HG03457 (cell line): ENCODE measurements at regions not wholly inside any gene's neighbourhood (a gene's known extent, or its start where the extent isn't known, plus 50 kb on each side); places are given as distances from the start of the nearest gene placed in this dataset.
"Not testable (repeated sequence)": the region's sequence is repeated elsewhere in the genome, so short reads cannot be mapped to it uniquely, and the experiment has no call there.

ENCODE experiments used
- ATAC-seq: cut with Tn5 transposase; IDR thresholded peaks from one replicate; pipeline ENCODE4 v1.9.1; 2021; ENCODE audit warnings: moderate number of reproducible peaks; ENCODE audit not compliant: unreplicated experiment

DNA sequence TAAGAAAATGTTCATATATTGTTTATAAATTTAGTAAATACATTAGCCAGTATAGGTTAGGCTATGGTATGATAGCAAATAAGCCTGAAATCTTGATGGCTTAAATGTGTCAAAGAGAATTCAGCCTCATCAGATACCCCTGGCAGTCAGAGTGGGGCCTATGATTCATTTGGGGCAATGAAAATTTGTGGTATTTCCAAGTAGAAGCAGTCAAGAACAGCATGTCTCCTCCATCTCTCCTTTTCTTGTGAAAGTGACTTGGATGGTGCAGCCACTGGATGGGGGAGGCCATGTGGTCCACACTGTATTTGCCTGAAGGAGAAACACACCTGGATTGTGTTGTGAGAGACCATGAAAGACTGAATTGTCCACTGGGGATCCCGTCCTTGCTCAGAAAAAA is 82.7 kb downstream of the DLEU7 start:
- no peak for ATAC-seq

GRCh38 chr13:50761406-50761805 is 82.1 kb downstream of the DLEU7 start:
- ATAC-seq, result no peak

DNA sequence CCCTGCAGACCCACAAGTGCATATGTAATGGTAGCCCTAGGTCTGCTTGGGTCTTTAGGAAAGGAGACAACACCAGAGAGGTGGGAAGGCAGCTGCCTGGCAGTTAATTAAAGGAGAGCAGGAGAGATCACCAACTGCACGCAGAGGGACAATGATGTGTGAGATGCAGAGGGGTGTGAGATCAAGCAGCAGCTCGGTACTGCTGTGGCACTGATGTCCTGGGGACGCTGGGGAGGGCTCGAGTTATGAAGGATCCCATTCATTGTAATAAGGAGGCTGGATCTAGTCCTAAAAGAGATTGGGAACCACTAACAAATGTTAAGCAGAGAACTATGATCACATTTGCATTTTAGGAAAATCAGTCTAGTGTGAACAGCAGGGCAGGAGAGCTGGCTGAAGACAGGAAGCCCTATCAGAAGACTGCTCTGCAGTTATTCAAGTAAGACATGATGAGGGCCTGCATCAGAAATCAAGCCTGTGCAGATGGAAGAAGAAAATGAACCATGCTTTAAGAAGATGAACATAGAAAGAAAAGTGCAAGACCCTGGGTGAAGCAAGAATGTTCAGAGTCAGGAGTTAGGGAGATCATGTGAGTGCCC is 80.4 kb downstream of the DLEU7 start:
- no peak for ATAC-seq

- no peak for ATAC-seq
These were observed 77.5 kb downstream of the DLEU7 start for GRCh38 chr13:50766013-50766412.

DNA sequence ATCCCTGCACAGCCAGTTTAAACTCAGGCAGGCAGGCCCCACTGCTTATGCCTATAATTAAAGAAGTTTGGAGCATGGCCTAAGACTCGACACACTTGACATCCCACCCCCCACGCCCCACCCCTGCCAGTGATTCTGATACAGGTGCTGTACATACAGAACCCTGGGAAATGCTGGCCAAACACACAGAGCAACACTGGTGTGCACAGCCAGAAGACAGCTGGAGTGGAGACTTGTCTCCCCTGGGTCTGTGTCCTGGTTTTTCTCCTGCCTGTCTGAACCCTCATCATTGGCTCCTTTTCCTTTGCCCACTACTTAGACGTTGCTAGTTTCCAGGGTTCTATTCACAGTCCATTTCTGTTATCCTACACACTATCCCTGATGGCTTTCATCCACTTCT is 76.8 kb downstream of the DLEU7 start:
- ATAC-seq, result no peak

DNA sequence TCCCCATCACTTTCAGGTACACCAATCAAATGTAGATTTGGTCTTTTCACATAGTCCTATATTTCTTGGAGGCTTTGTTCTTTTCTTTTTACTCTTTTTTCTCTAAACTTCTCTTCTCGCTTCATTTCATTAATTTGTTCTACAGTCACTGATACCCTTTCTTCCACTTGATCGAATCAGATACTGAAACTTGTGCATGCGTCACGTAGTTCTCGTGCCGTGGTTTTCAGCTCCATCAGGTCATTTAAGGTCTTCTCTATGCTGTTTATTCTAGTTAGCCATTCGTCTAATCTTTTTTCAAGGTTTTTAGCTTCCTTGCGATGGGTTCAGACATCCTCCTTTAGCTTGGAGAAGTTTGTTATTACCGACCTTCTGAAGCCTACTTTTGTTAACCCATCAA is 70.6 kb downstream of the DLEU7 start:
- ATAC-seq, result not testable (repeated sequence)
